H1 (cell line): ENCODE measurements at regions not wholly inside any gene's neighbourhood (a gene's known extent, or its start where the extent isn't known, plus 50 kb on each side); places are given as distances from the start of the nearest gene placed in this dataset.

ENCODE experiments used
- CEBPB ChIP-seq: IDR thresholded peaks from 2 replicates; pipeline ENCODE4 v1.6.1; 2012; ENCODE audit warnings: low read depth, low read length
- CTCF ChIP-seq, 3 experiments: IDR thresholded peaks; 1 replicate in 2 of 3; 2 replicates in 1 of 3; pipeline versions ENCODE4 v1.5.1 to v1.6.1; 2011; ENCODE audit warnings: low read length in 3 of 3, mild to moderate bottlenecking in 3 of 3, inconsistent platforms in 2 of 3, low read depth in 1 of 3, moderate library complexity in 1 of 3; ENCODE audit not compliant: insufficient read depth in 1 of 3; ENCODE audit errors: control extremely low read depth in 1 of 3
- EP300 ChIP-seq, 2 experiments: IDR thresholded peaks; 1 replicate in 1 of 2; 2 replicates in 1 of 2; pipeline ENCODE4 v1.6.1; 2011 to 2012; ENCODE audit warnings: low read depth in 2 of 2, low read length in 2 of 2, mild to moderate bottlenecking in 2 of 2, borderline replicate concordance in 1 of 2, inconsistent platforms in 1 of 2, moderate library complexity in 1 of 2
- EZH2 ChIP-seq: fragments of 200-600 bp; sonication (generic); IDR thresholded peaks from 2 replicates; pipeline ENCODE4 v1.7.1; 2012; ENCODE audit warnings: low read depth, mild to moderate bottlenecking, moderate library complexity, low read length, inconsistent platforms; ENCODE audit not compliant: severe bottlenecking
- MAX ChIP-seq: IDR thresholded peaks from 2 replicates; pipeline ENCODE4 v1.6.1; 2012; ENCODE audit warnings: inconsistent platforms
- POLR2AphosphoS5 ChIP-seq: IDR thresholded peaks from 2 replicates; pipeline ENCODE4 v1.6.1; 2011; ENCODE audit warnings: low read depth, low read length
- SP2 ChIP-seq: IDR thresholded peaks from 2 replicates; pipeline ENCODE4 v1.6.1; 2012; ENCODE audit warnings: mild to moderate bottlenecking, low read length, inconsistent platforms
- USF2 ChIP-seq: IDR thresholded peaks from 2 replicates; pipeline ENCODE4 v1.6.1; 2011; ENCODE audit warnings: low read length, improper control_type of control experiment
- ZNF274 ChIP-seq: IDR thresholded peaks from 2 replicates; pipeline ENCODE4 v1.7.0; 2012; ENCODE audit warnings: low read length, borderline replicate concordance; ENCODE audit errors: extremely low read depth

- TF ChIP-seq EP300 (IDR thresholded peaks at IDR 0.05; ENCODE audit: borderline replicate concordance in 1 of 2, low read depth in 2 of 2, low read length in 2 of 2) (no peak), CTCF (IDR thresholded peaks at IDR 0.05; ENCODE audit: control extremely low read depth in 1 of 3, insufficient read depth in 1 of 3, low read depth in 1 of 3, low read length in 3 of 3) (no peak), USF2 (no peak), EZH2 (no peak), CEBPB (no peak), ZNF274 (no peak), MAX (no peak), SP2 (no peak), POLR2AphosphoS5 (no peak)
Observed at GRCh38 chr18:78080761-78081160, 831.1 kb downstream of the GALR1 start.
